ENCODE measurements at regions not wholly inside any gene's neighbourhood (a gene's known extent, or its start where the extent isn't known, plus 50 kb on each side); places are given as distances from the start of the nearest gene placed in this dataset.

DNA sequence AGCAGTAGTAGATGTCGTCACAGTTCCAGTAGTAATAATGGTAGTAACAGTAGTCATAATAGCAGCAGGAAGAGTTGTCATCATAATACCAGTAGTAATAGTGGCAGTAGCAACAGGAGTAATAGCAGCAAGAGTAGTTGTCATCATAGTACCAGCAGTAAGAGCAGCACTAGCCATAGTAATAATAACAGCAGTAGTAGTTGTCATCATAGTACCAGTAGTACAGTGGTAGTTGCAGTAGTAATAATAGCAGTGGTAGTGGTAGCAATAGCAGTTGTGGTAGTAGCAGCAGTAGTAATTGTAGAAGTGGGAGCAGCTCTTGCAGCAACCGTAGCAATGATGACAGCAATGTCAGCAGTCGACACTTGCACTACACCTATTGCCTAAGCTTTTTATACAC lies 502.8 kb downstream of the HS3ST4 start (continued):
- TF ChIP-seq ZNF416 (CRISPR knock-in tag; IDR thresholded peaks at IDR 0.05) (no peak), MXD4 (CRISPR knock-in tag; IDR thresholded peaks at IDR 0.05; ENCODE audit: borderline replicate concordance) (no peak), CREM (CRISPR knock-in tag; IDR thresholded peaks at IDR 0.05) (no peak), HMGXB4 (CRISPR knock-in tag; IDR thresholded peaks at IDR 0.05) (no peak)
- TF ChIP-seq, protein P1, sequence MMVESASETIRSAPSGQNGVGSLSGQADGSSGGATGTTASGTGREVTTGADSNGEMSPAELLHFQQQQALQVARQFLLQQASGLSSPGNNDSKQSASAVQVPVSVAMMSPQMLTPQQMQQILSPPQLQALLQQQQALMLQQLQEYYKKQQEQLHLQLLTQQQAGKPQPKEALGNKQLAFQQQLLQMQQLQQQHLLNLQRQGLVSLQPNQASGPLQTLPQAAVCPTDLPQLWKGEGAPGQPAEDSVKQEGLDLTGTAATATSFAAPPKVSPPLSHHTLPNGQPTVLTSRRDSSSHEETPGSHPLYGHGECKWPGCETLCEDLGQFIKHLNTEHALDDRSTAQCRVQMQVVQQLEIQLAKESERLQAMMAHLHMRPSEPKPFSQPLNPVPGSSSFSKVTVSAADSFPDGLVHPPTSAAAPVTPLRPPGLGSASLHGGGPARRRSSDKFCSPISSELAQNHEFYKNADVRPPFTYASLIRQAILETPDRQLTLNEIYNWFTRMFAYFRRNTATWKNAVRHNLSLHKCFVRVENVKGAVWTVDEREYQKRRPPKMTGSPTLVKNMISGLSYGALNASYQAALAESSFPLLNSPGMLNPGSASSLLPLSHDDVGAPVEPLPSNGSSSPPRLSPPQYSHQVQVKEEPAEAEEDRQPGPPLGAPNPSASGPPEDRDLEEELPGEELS (CRISPR knock-in tag; IDR thresholded peaks at IDR 0.05) = no peak

DNA sequence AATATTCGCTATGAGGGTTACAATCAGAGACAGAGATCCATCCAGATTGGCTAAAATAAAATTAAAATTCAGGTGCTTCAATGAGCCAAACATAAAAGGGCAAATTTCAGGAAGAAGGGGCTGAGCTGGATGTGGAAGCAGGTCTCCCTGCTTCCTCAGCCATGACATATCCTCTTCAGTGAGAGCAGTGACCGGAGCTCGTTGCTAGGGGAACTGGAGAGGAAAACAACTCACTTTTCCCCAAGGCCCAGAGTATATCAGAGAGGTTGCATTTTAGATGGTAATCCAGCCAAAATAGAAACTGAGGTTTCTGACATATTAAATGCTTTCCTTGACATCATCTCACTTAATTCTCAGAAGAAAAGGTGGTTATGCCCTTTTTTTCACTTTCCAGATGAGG lies 503.5 kb downstream of the HS3ST4 start:
- H3K36me3 Mint-ChIP-seq = no peaks in the 10 kb centered on the region
- peaks cover 11% of the 10 kb centered on the region for H3K4me1 Mint-ChIP-seq
- peaks cover 12% of the 10 kb centered on the region for H3K9me3 Mint-ChIP-seq
- DNase-seq (ENCODE audit: low spot score) = no peak
- TF ChIP-seq USF1 (CRISPR knock-in tag; IDR thresholded peaks at IDR 0.05) (no peak), AFF4 (CRISPR knock-in tag; IDR thresholded peaks at IDR 0.05; ENCODE audit: borderline replicate concordance) (no peak), HMGA2 (CRISPR knock-in tag; IDR thresholded peaks at IDR 0.05) (no peak), EMX1 (CRISPR knock-in tag; IDR thresholded peaks at IDR 0.05) (no peak), ATF6 (CRISPR knock-in tag; IDR thresholded peaks at IDR 0.05) (no peak), MXD4 (CRISPR knock-in tag; IDR thresholded peaks at IDR 0.05; ENCODE audit: borderline replicate concordance) (no peak), ZNF416 (CRISPR knock-in tag; IDR thresholded peaks at IDR 0.05) (no peak)
- TF ChIP-seq, protein P2, sequence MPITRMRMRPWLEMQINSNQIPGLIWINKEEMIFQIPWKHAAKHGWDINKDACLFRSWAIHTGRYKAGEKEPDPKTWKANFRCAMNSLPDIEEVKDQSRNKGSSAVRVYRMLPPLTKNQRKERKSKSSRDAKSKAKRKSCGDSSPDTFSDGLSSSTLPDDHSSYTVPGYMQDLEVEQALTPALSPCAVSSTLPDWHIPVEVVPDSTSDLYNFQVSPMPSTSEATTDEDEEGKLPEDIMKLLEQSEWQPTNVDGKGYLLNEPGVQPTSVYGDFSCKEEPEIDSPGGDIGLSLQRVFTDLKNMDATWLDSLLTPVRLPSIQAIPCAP (CRISPR knock-in tag; IDR thresholded peaks at IDR 0.05) = no peak
- ChIA-PET POLR2A (no interaction called here), CTCF (no interaction called here)
- no peaks in the 10 kb centered on the region for H3K27me3 Mint-ChIP-seq (ENCODE audit: low read depth)
- no peak overlapping the region for H3K27ac Mint-ChIP-seq
- H3K4me3 Mint-ChIP-seq = no peak overlapping the region
- ATAC-seq = 0 out of 2 replicates have a peak, but pooled peaks have one; percentile 20

GRCh38 chr16:26196310-26196709 lies 504.6 kb downstream of the HS3ST4 start:
- Mint-ChIP-seq H3K36me3 (no peaks in the 10 kb centered on the region), H3K27me3 (ENCODE audit: low read depth) (no peaks in the 10 kb centered on the region), H3K27ac (no peak overlapping the region), H3K9me3 (peaks cover 12% of the 10 kb centered on the region), H3K4me3 (no peak overlapping the region), H3K4me1 (peaks cover 12% of the 10 kb centered on the region)
- TF ChIP-seq ZNF219 (CRISPR knock-in tag; IDR thresholded peaks at IDR 0.05; ENCODE audit: borderline replicate concordance) = no peak
- TF ChIP-seq ZNF416 (CRISPR knock-in tag; IDR thresholded peaks at IDR 0.05) = no peak
- TF ChIP-seq ATF2 (CRISPR knock-in tag; IDR thresholded peaks at IDR 0.05; ENCODE audit: borderline replicate concordance, low read depth) = no peak
- no peak for TF ChIP-seq EMX1 (CRISPR knock-in tag; IDR thresholded peaks at IDR 0.05)
- no peak for TF ChIP-seq HMGA2 (CRISPR knock-in tag; IDR thresholded peaks at IDR 0.05)
- no peak for TF ChIP-seq SOX15 (CRISPR knock-in tag; IDR thresholded peaks at IDR 0.05)
- TF ChIP-seq NR3C1 (CRISPR knock-in tag; conservative IDR thresholded peaks at IDR 0.05; ENCODE audit: low read depth) = no peak
- DNase-seq (ENCODE audit: low spot score) (no peak), ATAC-seq (no peak)
- ChIA-PET POLR2A (no interaction called here), CTCF (no interaction called here)
